Left colon (tissue), 2 donors: ENCODE measurements at regions not wholly inside any gene's neighbourhood (a gene's known extent, or its start where the extent isn't known, plus 50 kb on each side); places are given as distances from the start of the nearest gene placed in this dataset.
"Not testable (repeated sequence)": the region's sequence is repeated elsewhere in the genome, so short reads cannot be mapped to it uniquely, and the experiment has no call there.

Source experiments
- ATAC-seq: fragments of 200-7000 bp; cut with Tn5 transposase; one replicate; pipeline ENCODE4 v1.9.1; 2020; ENCODE audit warnings: mild to moderate bottlenecking, moderate library complexity
- DNase-seq, 2 donors: peaks; one replicate each; pipeline ENCODE4 v3.0.0-alpha.2; 2020
- intact Hi-C, 2 donors: fragments of 100-400 bp; cut with DNase I in 1 of 2; cut with micrococcal nuclease in 1 of 2; formaldehyde crosslinking; loops; one replicate each; pipeline versions ENCODE4 v1.11.2 to v1.14.0; 2022; cut with DNase I, micrococcal nuclease
- donor health status: DM: no; HTN: no; CAD: no.
- donor health status: DM: yes; HTN: yes; CAD: no.

GRCh38 chr17:16853661-16854320, 118.1 kb downstream of the TNFRSF13B start:
- DNase-seq (no peak), ATAC-seq (no peak)
- intact Hi-C loops, result no loop called here

- ATAC-seq, intact Hi-C loops, DNase-seq: not testable (repeated sequence)
These were observed 122.1 kb downstream of the TNFRSF13B start for GRCh38 chr17:16849861-16850260.

DNA sequence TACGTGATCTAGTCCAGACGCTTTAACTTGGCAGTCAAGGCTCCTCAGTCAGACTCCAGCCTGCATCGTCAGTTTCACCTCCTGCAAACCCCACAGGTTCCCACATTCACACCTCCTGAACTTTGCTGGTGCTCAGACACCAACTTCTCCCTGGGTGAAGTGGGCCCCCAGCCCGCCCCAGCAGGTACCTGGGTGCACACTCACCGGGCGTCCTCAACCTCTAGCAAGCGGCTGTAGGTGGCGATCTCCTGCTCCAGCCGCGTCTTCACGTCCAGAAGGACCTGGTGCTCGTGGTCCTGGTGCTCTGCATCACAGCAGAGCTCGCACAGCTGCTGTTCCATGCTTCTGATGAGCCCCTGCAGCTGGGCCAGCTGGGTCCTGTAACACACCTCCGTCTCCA, 122.9 kb downstream of the TNFRSF13B start:
- ATAC-seq, intact Hi-C loops: not testable (repeated sequence)

DNA sequence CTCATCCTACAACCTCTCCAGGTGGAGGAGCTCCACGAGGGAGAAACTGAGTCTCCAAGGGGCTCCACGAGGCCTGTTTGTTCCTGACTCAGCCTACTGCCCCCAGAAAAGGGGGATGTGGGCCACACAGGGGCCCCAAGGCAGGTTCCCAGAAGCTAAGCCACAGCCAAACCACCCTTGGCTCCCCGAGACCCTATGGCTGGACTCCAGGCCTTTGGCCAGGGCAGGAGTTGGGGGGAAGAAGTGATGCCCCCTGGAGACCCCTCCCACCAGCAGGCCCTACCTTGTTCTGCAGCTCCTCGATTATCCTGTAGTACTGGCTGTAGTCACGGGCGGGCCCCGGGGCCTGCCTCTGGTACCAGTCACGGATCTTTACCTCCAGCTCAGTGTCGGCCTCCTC, 126.8 kb downstream of the TNFRSF13B start:
- ATAC-seq, intact Hi-C loops, DNase-seq: not testable (repeated sequence)

More for the DNA sequence above, 122.9 kb downstream of the TNFRSF13B start:
- DNase-seq, result not testable (repeated sequence)

DNA sequence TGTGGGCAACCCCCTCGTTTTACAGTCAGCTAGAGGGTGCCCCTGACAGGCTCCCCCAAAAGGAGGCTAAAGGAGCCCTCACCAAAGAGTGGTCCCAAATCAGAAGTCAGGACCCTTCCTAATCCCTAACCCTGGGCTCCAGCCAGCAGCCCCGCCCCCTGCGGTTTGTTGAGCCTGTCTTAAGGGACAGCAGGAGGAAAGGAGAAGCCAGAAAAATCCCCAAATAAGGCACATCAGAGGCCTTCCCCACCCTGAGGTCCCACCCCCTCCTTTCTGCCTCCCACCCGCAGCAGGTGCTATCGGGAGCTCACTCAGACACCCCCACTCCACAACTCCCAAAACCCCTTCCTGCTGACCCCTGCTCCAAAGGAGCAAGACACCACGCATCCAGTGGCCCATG, 127.2 kb downstream of the TNFRSF13B start:
- ATAC-seq, intact Hi-C loops, DNase-seq: not testable (repeated sequence)

- intact Hi-C loops, ATAC-seq, DNase-seq: not testable (repeated sequence)
These were observed 128.4 kb downstream of the TNFRSF13B start for GRCh38 chr17:16843511-16843910.

- ATAC-seq, DNase-seq, intact Hi-C loops: not testable (repeated sequence)
These were observed 129.6 kb downstream of the TNFRSF13B start for GRCh38 chr17:16842346-16842745.

GRCh38 chr17:16841896-16842295, 130.0 kb downstream of the TNFRSF13B start:
- DNase-seq, intact Hi-C loops, ATAC-seq: not testable (repeated sequence)

DNA sequence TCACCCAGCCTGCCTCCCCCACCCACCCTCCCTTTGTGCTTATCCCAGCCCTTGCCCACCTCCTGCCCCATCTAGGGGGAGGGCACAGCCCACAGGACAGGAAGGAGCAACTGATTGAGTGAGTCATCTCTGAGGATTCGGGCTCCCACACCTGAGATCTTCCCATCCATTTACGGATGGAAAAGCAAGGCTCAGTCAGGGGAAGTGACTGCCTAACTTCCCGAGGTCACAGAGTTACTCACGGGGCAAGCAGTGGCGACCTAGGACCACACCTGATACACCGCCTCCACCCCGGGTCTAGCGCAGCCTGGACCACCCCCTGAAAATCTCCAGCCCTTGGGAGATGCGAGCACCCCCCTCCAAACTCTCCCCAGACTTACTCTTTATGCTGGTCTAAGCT, 131.7 kb downstream of the TNFRSF13B start:
- intact Hi-C loops, ATAC-seq, DNase-seq: not testable (repeated sequence)

- DNase-seq, intact Hi-C loops, ATAC-seq: not testable (repeated sequence)
These were observed 132.4 kb downstream of the TNFRSF13B start for GRCh38 chr17:16839242-16840175.

DNA sequence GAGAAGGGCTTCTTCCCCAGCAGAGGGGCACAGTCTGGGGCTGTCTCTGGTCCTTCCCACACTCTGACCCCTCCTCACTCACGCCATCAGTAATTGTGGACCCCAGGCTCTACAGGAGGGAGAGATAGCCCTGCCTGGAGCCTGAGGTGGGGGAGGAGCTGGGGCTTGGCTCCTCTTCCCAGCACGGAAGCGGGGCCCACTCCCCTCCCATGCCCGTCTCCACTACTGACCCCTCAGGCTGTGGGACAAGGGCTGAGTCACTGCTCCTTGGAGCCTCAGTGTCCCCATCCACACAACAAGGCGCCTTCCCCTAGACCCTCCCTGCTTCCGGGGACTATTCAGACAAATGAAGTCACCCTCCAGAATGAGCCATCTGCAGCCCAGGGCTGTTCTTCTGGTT, 133.1 kb downstream of the TNFRSF13B start:
- DNase-seq, intact Hi-C loops, ATAC-seq: not testable (repeated sequence)

DNA sequence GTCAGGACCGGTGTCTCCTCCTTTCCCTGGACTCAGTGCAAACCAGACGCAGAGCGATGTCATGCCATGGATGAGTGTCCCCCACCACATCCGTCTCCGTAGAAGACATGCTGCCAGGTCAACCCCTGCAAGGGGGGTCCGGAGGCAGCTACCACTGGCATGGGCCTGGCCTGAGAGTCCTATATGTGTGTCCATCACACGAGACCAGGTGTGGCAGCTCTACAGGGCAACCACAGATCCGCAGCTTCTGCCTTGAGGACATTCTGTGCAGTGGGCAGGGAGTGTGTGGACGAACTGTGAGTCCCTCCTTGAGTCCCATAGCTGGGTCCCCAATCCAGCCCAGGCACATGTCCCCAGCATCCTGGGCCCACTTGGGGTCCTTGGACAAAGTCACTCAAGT, 133.6 kb downstream of the TNFRSF13B start:
- intact Hi-C loops, DNase-seq: not testable (repeated sequence)

GRCh38 chr17:16837468-16838266, 134.3 kb downstream of the TNFRSF13B start:
- ATAC-seq, DNase-seq, intact Hi-C loops: not testable (repeated sequence)

More for the DNA sequence above, 133.6 kb downstream of the TNFRSF13B start:
- not testable (repeated sequence) for ATAC-seq

DNA sequence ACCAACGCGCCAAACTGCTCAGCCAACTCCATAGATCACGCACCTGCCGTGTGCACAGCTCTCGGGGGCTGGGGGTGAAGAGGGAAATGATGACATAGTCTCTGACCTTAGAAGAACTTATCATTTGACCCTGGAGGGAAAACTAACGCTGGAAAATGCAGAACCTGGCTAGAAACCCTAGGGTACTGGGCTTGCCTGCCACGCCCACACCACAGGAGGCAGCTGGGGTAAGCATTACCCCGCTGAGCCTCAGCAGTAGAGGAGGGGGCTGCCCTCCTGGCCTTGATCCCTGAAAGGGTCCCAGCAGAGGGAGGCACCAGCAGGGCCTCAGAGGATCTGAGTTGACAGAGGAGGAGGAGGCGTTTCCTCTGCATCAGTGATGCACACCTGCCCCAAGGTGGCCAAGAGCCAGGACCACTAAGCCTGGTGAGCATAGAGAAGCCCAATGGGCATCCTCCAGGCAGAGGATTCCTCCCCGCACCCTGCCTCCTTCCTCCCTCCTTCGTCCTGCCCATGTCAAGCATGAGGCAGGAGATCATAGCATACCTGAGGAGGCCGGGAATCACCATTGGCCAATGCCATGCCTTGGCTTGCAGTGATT, 135.5 kb downstream of the TNFRSF13B start:
- ATAC-seq, intact Hi-C loops, DNase-seq: not testable (repeated sequence)

DNA sequence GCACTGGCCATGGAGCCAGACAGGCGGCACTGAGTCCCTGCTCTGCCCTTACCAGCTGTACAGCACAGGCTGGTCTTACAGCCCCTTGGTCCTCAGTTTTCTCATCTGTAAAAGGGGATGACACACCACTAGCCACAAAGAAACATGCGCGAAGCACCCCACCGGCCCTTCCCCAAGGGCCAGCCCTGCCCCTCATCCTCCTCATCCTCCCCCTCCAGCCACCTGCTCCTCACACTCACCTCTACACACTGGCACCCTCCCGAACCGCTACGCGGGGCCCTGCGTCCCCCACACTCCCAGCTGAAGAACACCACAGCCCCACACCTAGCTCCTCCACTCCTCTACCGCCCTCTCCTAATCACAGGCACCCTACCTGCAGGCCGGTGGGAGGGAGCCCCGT, 138.4 kb downstream of the TNFRSF13B start:
- ATAC-seq, intact Hi-C loops, DNase-seq: not testable (repeated sequence)

DNA sequence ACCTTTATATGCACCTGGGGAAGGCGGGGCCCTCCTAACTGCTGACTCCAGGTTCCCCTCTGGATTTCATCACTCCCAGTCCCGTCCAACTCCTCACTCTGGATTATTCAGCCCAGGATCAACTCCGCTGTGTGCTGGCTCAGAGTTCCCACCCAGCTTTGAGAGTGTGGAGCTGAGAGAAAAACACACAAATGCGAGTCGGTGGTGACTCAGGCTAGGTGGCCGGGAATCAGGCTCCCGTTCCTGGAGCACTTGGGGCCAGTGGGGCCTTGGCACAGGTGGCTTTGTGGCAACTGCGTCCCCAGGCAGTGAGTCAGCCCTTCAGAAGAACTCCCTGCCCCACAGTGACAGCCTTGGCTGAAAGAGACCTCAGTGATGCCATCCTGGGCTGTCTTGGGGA, 139.1 kb downstream of the TNFRSF13B start:
- ATAC-seq, DNase-seq: not testable (repeated sequence)

GRCh38 chr17:16832206-16832605, 139.7 kb downstream of the TNFRSF13B start:
- ATAC-seq, intact Hi-C loops, DNase-seq: not testable (repeated sequence)

More for the DNA sequence above, 139.1 kb downstream of the TNFRSF13B start:
- intact Hi-C loops, result not testable (repeated sequence)

GRCh38 chr17:16830770-16831169, 140.7 kb downstream of the CCDC144A start:
- intact Hi-C loops, ATAC-seq, DNase-seq: not testable (repeated sequence)
